ENCODE measurements at regions not wholly inside any gene's neighbourhood (a gene's known extent, or its start where the extent isn't known, plus 50 kb on each side); places are given as distances from the start of the nearest gene placed in this dataset.
"Not testable (repeated sequence)": the region's sequence is repeated elsewhere in the genome, so short reads cannot be mapped to it uniquely, and the experiment has no call there.

DNA sequence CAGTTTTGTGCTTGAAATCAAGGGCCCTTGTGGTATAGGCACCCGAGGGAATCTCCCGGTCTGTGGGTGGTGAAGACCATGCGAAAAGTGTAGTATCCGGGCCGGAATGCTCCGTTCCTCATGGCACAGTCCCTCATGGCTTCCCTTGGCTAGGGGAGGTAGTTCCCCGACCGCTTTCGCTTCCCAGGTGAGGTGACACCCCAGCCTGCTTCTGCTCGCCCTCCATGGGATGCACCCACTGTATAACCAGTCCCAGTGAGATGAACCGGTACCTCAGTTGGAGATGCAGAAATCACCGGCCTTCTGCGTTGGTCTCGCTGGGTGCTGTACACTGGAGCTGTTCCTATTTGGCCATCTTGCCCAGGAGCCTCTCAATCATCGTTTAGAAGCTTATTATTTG, 195.7 kb upstream of the POT1 start:
- DNase-seq (ENCODE audit: low spot score), result no peak

DNA sequence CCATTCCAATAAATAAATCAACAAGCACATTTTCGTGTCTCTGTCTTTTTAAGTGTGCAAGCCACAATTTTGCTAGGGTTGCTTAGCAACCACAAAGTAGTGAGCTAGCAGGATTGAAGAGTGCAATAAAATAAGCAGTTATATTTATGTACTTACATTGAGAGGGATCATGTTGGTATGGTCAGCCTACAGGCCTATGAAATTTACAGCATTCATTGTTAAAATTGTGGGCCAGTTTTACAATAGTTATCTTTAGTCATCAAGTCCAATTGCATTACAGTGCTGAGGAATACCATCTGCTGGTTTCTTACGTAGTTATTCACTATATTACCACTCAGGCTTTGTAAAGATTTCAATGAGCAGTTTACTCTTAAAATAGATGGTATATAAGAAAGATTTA, 192.5 kb upstream of the POT1 start:
- no peak for DNase-seq (ENCODE audit: low spot score)

DNA sequence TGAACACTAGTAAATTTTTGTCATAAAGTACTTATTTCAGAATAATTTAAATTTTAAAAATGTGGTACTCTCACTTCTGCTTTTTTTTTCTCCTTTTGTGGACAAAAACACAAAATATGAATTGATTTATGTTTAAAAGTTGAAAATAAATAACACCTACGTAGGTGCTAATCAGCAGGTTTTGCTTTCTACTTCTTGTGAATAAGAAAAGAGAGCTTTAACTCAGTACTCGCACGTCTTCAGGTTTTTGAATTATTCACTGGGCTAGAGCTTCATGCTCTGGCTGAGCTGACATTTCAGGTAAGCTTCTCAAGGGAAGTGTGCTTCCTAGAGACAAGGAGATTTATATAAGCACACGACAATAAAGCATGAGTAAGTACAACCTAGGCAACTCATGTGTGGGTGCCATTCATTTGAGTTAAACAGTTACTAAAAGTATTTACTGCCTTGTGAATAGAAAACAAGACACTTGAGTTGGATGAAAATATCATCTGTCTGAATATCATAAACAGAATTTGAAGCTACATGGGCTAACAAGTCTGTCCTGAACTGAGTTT, 190.0 kb upstream of the POT1 start:
- no peak for DNase-seq (ENCODE audit: low spot score)

DNA sequence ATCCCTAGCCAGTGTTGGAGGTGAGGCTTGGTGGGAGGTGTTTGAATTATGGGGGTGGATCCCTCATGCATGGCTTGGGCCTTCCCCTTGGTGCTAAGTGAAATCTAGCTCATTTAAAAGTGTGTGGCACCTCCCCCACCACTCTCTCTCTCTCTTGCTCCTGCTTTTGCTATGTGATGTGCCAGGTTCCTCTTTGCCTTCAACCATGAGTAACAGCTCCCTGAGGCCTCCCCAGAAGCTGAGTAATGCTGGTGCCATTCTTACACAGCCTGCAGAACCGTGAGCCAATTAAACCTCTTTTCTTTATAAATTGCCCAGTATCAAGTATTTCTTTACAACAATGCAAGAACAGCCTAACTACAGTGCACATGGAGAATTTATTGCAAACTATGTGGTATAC, 188.8 kb upstream of the POT1 start:
- no peak for DNase-seq (ENCODE audit: low spot score)

DNA sequence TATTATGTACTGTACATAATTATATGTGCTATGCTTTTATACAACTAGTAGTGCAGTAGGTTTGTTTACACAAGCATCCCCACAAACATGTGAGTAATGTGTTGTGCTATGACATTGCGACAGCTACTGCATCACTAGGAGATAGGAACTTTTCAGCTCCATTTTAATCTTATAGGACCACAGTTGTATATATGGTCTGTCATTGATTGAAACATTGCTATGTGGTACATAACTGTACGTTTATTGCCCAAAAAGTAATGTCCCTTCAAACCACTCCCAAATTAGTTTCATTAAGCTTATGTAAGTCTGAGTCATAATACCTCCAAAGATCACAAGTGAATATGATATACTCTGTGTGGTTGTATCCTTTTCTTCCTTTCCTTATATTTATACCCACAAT, 183.2 kb upstream of the POT1 start:
- no peak for DNase-seq (ENCODE audit: low spot score)

DNA sequence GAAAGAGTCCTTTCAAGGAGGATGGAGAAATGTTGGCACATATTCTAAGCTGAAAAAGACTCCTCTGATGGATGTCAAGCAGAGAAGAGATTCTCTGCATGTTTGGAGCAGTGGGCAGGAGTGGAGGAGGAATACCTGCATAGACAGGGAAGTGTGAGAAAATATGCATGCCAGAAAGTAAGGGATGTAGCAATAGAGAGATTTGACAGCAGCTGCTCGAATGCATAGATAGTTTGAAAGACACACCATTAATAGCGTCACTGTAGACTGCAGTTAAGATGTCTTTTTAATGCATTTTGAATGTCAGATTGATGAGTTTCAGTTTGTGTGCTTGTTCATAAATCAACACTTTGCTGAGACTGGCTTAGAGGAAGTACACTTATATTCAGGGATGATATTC, 169.9 kb upstream of the POT1 start:
- DNase-seq (ENCODE audit: low spot score), result no peak

DNA sequence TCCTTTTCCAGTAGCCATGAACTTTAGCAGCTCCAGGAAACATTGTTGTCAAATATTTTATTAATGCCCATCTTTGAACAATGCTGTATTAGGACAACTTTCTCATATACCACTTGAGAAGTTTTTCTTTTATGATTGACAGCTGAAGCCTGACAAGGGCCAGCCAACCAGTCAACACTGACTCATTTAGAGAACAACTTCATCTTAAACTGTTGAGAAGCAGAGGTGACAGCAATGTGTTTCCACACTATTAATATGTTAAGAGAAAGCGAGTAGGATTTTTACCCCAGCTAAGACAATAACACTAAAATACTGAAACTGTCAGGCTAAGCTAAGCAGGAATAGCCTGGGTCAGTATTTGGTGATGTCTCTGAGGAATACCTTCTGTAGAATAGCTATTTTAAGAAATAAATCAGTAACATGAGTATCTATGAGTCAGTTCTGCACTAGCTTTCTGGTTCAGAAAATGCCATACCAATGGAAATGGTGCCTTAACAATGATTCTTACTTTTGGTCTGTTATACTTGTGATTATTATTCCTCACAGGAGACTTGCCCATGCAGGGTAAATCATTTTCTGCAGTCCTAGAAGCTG, 168.8 kb upstream of the POT1 start:
- DNase-seq (ENCODE audit: low spot score), result no peak

DNA sequence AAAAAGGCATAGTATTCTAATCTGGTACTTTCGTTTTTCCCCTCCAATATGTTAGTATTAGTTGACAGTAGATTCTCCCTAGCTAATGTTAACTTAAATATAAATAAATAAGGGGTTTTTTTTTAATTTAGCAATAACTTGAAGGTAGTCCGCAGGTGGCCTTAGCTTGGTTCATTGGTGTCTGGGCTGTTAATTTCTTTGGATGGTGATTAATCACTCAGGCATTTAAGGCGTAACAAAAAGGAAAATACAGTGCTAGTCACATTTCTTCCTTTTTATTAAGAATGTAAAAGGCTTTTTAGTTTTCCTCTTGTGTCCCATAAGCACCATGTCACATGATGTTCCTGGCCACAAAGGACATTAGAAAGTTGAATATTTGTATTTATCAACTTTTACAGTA, 161.0 kb upstream of the POT1 start:
- no peak for DNase-seq (ENCODE audit: low spot score)

DNA sequence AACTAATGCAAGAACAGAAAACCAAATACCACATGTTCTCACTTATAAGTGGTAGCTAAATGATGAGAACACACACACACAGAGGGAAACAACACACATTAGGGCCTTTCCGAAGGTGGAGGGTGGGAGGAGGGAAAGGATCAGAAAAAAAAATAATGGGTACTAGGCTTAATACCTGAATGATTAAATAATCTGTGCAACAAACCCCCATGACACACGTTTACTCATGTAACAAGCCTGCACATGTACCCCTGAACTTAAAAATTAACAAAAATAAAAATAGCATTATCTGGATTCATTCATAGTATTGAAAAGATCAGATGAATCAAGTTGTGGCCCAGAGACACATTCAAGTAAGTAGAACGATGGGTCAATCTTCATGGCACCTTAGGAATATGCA, 159.5 kb upstream of the POT1 start:
- DNase-seq (ENCODE audit: low spot score), result no peak

DNA sequence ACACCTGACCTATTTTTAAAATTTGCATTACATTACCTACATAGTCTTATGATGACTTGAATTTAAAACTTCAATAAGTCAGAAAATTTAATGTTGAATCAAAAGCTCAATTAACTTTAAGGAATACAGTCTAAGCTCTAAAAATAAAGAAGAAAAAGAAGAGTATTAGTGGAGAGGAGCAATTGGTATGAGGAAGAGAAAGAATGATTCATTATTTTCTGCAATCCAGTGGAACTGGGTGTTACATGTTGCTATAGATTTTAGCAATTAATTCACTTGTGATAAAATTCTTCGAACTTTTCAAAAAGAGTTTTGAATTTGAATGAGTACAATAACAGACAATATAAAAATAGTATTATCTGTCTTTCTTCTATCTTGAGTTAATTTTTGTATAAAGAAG, 158.9 kb upstream of the POT1 start:
- DNase-seq (ENCODE audit: low spot score), result no peak

DNA sequence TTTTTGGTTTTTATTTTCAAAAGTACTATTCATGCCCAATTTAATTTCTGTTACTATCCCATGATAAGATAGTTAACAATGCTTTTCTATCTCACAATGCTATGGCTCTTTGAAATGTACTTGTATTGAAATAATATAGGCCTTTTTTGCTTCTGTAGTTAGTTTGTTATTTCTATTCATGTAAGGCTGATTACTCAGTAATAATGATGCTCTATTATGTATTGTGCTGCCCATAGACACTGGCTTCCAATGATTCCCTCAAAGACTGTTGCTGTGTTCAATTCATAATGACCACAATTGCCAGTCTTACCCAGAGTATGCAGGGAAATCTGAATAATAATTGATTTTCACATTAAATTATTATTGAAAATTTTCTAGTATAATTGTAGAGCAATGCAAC, 155.5 kb upstream of the POT1 start:
- DNase-seq (ENCODE audit: low spot score), result no peak

DNA sequence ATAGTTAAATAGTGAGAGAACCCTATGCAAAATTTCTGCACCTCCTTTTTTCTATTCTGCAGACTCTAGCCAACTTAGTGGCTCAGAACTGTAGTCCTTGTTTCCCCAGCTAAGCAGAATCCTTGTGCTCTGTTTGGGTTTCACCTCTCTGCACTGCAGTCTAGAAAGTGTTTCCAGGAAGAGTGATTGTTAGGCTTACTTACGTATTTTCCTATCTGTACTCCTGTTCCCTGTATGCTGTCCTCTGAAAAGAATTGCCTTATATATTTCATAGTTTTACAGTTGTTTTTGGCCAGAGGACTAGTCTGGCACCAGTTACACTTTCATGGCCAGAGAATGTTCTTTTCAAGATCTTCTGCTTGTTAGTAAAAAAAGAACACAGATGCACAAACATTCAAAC, 154.6 kb upstream of the POT1 start:
- no peak for DNase-seq (ENCODE audit: low spot score)

DNA sequence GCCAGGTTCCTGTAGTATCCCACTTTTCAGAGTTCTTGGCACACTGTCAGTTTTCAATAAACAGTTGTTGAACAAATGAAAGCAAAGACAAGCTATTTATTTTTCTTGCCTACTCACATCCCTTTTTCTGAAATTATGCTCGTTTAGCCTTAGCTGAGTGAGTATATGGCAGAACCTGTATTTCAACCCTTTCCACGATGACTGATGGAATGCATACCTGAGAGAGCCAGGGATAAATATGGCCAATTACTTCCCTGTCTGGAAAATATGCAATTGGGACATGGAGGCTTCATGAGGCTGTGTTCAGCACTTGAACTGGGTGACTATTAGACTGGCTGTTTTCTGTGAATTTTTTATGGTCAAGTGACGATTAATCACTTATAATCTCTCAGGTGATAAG, 144.5 kb upstream of the POT1 start:
- DNase-seq (ENCODE audit: low spot score), result no peak

DNA sequence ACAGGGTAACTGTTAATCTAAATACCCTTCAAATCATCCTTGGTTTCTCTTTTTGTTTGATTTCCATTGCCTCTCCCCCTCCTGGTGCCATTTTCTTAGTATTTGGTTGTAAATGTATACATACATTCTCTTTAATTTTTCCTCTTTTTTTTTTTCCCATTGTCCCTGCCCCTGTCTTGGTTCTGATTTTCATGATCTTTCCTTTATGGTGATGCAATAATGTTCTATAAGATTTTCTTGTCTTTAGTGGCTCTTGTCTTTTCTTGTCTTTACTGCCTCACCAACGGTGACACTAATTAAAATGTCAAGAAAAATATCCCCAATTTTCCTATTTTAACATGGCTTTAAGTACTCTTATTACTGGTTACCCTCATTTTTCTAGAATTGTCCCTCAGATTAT, 135.9 kb upstream of the POT1 start:
- no peak for DNase-seq (ENCODE audit: low spot score)

DNA sequence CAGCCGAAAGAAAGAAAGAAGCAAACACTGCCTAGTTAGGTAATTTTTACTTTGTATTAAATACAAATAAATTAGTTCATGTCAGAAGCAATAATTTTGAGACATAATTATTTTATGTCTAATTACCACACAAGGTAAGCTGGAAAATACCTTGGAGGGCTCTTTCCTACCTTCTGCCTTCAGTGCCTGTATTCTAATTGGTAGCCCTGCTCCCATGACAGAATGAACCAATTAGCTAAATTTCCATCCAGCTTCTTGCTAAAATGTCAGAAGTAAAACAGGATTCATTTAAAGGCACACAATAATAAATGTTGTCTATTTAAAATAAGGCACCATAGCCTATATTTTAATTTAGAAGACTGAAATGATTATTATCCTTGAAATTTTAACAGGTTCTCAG, 135.4 kb upstream of the POT1 start:
- no peak for DNase-seq (ENCODE audit: low spot score)

DNA sequence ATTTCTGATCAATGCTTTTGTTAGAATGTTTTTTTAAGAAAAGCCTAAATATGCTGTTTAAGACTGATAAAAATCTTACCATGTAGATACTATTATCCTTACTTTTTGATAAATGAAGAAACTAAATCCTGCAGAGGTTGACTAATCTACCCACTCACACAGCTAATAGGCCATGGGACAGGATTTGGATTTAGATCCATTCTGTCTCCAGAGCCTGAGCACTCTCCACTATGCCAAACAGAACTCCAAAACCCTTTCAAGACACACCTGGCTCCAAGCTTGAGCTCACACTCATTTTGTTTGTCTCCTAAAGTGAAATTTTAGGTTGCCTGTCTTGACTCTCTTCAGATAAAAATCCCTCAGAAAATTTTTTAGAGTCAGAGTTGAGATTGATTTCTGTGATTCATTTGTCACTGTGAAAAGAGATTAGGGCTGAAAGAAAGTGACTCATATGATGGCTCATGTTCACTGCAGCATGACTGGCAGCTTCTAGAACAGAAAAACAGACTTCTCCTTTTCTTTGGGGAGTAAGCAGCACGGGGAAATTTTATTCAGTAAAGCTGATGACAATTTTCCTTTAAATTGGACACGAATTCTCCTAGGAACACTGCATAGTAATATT, 132.3 kb upstream of the POT1 start:
- no peak for DNase-seq (ENCODE audit: low spot score)

DNA sequence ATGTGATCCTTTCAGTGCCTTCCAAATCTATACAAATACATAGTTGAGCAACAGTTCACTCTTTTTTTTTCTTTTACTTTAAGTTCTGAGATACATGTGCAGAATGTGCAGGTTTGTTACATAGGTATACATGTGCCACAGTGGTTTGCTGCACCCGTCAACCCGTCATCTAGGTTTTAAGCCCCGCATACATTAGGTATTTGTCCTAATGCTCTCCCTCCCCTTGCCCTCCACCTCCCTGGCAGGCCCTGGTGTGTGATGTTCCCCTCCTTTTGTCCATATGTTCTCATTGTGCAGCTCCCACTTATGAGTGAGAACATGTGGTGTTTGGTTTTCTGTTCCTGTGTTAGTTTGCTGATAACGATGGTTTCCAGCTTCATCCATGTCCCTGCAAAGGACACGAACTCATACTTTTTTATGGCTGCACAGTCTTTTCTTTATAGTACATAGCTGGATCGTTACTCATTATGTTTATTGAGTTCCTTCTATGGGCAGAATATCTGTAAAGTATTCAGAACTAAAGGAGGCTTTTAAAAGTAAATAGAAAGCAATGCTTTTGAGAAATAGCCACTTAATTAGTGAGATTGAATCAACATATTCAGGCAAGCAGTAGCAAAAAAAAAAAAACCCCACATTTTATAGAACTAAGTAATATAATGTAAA, 131.6 kb upstream of the POT1 start:
- not testable (repeated sequence) for DNase-seq (ENCODE audit: low spot score)

DNA sequence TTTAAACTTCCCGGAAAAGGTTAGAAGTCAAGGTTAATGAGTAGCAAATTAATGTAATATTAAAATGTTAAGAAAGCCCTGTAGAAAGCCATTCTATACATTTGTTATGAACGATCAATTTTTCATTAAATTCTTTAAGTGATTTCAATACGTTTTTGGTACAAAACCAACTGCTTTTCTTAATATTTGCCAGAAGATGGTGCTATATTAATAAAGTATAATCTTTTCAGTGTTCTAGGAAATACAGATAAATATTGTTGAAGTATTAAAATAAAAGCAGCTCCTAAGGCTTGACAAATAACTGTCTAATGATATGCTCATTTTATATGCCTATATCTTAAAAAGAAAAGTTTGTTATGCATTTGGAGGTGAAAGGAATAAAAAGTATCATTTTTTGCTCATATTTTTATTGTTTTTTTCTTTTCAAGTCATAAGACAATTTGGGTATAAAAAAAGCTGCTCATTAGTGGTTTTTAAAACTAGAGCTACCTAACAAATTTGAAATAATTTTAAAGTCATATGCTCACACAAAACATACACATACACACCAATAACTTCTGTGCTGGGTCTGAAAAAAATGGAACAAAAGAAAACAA, 130.3 kb upstream of the POT1 start:
- DNase-seq (ENCODE audit: low spot score), result no peak

DNA sequence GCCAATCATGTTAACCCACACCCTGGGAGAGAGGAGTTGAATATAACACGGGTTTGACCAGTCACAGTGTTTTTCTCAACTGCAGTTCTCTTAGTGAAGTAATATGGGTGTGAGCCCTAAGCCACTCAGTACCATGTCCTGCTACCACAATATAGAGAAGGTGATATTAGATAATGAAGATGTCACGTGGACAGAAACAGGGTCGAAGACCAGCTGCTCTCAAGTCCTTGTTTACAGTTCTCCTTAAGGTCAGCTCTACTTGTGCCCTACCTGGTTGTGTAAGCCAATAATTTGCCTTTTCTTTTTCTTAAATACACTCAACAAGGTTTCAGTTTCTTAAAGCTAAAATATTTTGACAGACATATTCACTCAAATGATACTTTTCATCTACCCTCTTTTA, 128.3 kb upstream of the POT1 start:
- DNase-seq (ENCODE audit: low spot score), result no peak

DNA sequence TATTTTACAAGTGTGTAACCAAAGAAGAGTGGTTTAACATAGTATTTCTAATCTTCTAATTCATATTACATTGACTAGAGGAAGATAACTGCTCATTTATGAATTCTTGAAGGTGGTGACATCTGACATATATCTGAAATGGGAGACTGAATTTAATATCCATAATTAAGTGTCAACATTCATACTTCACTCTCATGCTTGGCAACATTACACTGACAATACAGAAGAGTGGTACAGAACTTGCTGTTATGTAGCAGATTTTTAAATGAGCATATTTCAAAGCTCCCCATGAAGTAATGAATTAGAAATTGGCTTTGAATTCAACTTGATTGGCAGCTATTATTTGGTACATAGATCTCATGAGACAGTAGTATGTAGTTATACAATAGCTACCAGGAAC, 125.8 kb upstream of the POT1 start:
- DNase-seq (ENCODE audit: low spot score), result no peak

DNA sequence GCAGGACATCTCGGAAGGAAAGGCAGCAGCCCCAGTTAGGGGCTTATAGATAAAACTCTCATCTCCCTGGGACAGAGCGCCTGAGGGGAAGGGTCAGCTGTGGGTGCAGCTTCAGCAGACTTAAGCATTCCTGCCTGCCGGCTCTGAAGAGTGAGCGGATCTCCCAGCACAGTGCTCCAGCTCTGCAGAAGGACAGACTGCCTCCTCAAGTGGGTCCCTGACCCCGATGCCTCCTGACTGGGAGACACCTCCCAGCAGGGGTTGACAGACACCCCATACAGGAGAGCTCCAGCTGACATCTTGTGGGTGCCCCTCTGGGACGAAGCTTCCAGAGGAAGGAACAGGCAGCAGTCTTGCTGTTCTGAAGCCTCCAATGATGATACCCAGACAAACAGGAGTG, 117.1 kb upstream of the POT1 start:
- DNase-seq (ENCODE audit: low spot score), result no peak

DNA sequence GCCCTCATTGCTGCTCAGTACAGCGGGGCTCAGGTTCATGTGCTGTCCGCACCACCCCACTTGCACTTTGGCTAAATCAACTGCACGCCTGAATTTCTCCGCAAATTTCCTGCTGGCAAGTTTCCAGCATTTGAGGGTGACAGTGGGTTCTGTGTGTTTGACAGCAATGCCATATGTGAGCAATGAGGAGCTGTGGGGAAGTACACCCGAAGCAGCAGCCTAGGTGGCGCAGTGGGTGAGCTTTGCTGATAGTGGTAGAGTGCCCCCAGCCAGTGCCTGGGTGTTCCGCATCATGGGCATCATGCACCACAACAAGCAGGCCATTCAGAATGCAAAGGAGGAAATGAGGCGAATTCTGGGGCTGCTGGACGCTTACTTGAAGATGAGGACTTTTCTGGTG, 103.9 kb upstream of the POT1 start:
- DNase-seq (ENCODE audit: low spot score), result no peak

DNA sequence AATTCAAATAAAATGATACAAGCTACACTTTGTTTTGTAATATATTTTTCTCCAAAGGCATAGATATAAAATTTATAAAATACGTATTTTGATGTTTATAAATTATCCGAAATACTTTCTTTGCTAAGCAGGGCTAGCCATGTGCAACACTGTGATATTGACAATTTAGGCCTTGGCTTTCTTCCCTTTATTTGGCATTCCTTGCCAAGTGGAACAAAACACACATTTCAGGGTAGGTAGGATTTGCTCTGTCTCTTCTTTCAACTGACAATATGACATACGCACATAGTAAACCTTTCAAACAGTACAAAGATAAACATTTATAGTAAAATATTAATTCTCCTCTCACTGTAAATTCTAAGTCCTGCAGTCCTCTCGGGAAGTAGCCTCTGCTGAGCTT, 103.3 kb upstream of the POT1 start:
- DNase-seq (ENCODE audit: low spot score), result no peak
